Stimulated activated CD4-positive, alpha-beta T cell treated with anti-CD3 and anti-CD28 coated beads, TNF-alpha, amount 100 ng/mL, for 48 hours (primary cell): ENCODE measurements at regions not wholly inside any gene's neighbourhood (a gene's known extent, or its start where the extent isn't known, plus 50 kb on each side); places are given as distances from the start of the nearest gene placed in this dataset.

Experiments used
- DNase-seq, 3 donors: peaks; one replicate each; pipeline ENCODE4 v3.0.0-alpha.2; 2020; ENCODE audit warnings: low read depth in 3 of 3

DNA sequence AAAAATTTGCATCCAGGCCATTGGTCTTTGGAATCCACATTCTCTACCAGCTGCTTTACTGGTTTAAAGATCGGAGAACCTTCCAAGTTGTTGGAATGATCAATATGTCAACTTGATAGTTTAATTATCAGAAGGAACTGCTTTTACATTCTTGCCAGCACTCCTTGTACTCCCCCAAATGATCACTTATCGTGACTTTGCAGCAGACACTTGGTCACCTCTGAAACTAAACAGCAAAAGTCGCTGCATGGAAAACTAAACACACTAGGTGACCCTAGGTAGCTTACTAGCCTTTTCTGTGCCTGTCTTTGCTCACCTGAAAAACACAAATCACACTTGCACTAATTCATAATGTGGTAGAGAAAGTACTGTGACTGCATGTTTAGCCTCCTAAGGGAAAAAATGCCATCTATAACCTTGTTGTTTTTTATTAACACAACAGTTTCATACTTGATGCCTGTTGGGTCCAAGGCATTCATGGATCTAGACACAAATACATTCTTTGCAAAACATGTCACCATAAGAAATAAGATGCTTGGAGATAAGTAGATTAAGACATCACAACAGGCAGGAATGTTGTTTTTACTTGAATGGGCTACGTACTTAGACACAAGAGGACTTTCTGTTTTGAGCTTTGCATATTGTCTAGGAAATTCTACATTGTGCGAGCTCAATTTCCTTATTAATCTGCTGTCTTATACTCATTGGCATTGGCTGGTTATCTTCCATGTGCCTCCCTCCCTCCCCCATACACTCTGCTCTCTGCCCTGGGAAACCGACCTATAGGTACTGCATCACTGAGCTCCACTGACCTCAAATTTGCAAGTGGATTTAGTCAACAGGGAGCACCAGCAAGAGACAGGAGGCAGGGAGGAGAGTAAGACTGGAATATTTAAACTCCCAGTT, 219.1 kb upstream of the STK17B start:
- no peak for DNase-seq

DNA sequence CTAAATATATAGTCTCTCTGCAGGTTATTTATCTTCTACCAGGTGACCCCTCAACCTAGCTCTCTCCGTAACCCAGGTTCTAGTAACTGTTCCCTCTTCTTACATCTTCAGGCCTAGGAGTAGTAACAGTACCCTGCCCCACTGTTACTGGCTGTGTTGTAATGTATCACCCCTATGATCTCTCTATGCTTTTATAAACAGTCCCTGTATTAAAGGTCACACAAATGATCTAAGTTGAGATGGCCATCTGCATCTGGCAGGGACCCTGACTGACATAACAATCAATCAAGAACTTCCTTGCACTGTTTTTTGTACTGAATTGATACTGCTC, 219.7 kb upstream of the STK17B start:
- no peak for DNase-seq

DNA sequence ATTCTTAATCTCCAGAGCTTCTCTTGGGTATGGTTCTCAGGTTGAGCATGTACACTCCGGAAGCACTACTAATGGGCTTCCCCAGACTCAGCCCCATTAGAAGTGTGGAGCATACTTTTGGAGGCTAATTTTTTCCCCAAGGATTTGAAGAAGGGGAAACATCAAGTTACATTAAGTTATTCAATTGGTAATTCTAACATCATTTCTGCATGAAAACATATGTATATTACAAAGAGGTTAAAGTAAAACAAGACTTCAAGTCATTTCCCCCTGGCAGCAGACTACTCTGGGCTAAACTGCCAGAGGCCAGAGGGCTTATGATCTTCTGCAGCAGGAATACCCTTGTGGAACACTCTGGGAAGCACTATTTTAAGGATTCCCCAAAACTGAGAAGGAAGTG, 227.7 kb upstream of the STK17B start:
- no peak for DNase-seq

DNA sequence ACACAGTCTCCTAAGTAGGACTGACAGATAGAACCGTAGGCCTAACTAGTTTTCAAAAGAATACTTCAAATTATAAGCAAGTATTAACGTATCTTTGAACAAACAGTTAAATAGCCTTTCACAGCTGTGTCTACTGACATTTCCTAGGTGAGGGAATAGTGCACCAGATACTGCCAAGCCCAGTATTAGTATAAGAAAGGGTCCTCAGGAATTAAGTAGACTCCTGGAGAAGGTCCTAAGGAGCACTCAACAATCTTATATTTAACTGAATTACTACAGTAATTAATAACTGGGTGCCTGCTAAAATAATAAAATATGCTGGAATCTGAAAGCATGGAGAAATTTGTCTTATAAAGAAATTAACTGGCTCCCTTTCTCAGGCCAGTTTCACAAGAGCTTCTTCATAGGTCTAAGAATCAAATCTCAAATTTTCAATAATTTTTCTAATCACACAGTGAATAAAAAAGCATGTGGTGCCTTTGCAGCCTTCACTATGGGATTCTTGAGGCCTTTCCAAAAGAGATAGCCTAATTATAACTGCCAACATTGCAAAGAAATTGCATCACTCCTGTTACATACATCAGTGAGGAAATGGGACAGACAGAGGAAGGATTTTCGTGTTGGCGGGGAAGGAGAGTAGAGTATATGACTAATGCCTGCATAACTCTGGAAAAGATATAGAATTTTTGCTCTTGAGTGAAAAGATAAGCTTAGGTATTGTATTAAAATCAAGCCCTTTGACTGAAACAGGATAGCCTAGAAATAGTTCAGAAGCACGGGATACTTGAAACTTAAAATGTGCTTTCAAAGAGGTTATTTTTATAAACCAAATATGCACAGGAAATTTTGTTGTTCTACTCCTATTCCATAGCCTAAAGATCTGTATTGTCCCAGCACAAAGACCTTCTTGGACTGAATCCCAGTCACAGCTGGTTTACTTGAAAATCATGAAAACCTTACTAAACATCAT, 228.6 kb upstream of the STK17B start:
- no peak for DNase-seq

DNA sequence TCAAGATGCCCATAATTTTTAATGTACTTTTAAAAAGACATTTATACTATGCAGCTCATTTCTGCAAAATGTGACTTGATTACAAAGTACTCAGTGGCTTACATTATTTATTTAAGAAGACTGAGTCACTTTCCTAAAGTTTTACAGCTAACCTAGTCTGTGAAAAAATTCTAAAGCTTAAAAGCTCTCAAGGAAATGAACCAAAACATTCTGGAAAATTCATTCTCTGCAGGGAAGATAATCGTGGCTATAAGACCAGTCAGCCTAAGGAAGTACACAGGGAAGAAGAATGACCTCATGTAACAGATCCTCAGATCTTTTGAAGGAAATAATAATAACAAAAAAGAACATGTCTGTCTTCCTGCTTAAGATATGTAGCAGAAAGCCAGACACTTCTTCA, 232.1 kb upstream of the STK17B start:
- DNase-seq = no peak

DNA sequence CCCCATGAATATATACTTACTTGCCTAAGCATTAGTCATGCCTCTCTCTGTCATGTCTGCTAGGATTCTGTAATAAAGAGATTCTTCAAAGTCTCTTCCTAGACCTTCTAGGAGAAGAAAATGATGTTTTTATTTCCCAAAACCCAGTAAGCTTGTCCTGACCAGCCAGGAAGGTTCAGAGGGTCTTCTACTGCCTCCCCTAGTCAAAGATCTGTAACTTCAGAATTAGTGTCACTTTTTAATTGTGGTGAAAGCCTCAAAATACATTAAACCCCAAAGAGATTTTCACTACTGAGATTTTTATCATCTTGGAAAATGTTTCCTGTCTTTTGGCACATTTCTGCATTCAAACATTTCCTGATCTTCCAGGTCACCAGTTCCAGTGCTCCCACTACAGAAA, 232.9 kb upstream of the STK17B start:
- no peak for DNase-seq

DNA sequence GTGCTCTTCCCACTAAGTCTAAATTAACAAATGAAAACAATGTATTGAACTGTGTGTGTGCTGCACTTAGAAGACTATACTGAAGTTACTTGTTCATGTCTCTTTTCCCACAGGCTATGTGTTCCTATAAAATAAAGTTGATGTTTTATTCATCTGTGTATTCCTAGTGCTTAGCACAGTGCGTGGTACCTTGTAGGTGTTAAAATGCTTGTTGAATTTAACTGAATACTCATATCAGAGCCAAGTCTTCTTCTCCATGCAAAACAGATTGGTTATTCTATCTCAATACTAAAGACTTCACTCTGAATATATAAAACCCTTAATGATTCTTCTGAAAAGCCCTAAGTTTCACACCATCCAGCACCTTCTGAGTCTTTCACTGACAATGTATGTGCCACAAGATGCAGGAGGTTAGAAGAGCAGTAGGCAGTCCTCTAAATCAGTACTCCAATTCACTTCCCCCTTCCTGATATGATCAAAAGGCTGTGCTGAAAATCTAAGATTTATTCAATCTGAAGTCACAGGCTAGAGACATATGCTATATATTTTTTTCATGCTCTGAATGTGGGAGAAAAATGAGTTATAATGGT, 231.7 kb upstream of the CCDC150 start:
- no peak for DNase-seq

DNA sequence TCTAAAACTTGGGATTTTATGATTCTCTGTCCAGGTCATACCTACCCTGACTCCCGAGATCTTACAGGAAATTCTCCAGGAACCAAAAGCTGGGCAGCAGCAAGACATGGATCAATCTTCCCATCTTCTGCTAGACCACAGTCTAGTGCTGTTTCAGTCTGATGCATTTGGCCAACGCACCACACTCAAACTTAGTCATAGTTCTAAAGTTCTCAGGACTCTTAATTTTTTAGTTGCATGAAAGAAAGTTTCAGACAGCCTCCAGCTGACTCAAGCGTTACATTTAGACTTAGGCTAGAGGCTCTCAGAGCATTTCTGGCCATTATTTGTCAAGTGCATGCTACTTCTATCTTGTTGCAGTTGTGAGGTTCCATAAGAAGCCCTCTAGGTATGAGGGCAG, 230.1 kb upstream of the CCDC150 start:
- DNase-seq = no peak

DNA sequence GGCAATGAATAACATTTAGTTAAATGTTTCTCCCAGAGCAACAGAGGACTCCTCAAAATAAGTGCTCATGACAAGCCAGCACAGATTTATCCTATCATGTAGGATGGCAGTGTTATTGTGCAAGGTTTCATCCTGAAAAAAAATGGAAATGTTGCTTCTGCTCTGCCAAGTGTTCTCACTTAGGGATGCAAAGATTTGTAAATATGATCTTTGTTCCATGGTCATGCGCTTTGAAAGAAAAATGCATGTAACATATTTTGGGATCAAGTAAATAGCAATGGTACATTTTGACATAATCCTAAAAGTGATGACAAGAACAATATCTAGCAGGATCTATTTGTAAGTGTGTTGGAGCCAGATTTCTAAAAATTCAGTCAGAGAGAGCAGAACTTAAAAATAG, 229.5 kb upstream of the CCDC150 start:
- no peak for DNase-seq

DNA sequence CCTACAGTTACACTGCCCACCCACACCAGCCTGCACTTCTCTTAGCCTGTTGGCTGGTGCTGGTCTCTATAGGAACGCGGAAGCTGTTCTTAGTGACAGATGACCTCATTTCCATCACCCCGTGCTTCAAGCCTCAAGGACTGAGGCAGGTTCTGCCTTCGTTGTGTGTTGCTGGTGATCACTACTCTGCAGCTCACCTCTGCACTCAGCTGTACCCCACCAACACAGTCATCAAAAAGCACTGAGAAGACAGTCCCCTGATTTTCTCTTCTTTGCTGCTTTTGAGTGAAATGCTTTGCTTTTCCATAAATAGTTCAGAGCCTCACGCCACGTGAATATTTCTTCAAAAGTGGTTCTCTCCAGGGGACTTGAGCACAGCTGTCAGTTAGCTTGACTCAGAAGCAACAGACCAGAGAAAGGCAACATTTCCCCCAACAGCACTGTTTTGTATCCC, 225.7 kb upstream of the CCDC150 start:
- DNase-seq = no peak

DNA sequence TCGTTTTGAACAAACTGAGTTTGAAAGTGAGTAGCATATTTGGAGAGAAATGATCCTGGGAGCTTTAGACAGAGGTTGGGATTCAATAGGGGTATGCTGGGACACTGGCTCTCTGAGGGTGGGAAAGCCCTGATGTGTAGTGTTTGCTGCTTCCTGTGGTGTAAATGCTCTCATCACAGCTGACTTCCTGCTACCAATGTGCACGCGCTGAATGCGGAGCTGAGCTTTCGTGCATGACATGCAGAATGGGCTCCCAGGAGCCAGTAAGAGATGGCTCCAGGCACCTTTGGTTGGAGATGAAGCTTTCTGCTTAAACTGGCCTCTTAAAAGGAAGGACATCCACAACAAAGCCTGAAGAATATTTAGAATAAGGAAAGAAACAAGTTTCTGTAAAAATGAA, 224.1 kb upstream of the CCDC150 start:
- DNase-seq = no peak

DNA sequence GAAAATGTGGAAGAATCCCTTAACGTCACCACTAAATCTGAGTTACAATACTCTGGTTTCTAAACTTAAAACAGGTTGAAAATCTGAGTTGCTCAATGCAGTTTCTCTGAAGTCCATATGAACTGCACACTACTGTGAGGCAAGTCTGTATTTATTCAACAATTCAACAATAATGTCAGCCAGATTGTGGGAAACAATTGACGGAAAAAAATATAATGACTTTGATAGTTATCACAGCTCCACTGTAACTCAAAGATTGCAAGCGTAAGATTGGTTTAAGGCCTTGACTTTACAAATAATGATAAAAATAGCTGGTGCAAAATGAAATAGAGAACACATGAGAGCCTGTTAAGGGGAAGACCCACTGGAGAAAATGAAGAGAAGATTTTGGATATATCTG, 219.4 kb upstream of the CCDC150 start:
- DNase-seq = no peak

DNA sequence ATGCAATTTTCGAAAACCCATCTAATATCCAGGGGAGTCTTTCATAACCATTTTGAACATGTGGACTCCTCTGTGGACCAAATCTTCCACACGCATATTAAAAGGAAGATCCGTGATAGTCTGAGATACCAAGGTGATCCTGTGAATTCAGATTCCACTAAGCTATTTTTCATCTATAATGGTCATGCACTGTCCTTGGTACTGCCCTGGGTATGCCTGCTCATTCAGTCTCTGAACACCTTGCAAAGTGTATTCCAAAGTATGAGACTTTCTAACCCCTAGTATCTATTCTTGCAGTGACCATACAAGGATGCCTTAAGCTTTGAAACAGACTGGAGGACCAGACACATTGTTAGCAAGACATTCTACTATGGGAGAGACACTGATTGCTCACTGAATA, 217.6 kb upstream of the CCDC150 start:
- no peak for DNase-seq

DNA sequence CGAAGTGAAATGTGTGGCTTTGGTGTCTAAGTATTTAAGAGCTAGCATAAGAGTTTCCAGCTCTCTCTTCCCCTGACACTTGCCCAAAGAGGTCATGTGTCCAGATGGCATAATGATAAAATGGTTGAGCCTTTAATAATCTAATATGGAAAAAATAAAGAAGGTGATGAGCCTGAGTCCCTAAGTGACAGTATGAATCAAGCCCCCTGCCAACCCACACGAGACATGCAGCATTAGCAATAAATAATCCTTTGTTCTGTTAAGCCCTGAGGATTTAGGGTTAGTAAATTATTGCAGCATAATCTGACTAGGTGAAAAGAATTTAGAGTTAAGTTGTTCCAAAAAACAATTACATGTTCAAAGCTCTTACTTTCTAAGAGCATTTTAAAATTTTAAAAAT, 217.2 kb upstream of the CCDC150 start:
- DNase-seq = no peak

DNA sequence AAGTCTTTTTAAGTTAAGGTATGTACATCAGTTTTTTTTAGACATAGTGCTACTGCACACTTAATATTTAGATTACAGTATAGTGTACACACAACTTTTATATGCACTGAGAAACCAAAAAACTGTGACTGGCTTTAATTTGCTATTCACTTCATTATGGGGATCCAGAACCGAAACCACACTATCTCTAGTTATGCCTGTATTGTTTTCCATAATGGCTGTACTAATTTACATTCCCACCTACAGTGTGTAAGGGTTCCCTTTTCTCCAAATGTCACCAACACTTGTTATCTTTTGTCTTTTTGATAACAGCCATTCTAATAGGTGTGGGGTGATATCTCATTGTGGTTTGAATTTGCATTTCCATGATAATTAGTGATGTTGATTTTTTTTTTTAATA, 213.4 kb upstream of the CCDC150 start:
- no peak for DNase-seq

DNA sequence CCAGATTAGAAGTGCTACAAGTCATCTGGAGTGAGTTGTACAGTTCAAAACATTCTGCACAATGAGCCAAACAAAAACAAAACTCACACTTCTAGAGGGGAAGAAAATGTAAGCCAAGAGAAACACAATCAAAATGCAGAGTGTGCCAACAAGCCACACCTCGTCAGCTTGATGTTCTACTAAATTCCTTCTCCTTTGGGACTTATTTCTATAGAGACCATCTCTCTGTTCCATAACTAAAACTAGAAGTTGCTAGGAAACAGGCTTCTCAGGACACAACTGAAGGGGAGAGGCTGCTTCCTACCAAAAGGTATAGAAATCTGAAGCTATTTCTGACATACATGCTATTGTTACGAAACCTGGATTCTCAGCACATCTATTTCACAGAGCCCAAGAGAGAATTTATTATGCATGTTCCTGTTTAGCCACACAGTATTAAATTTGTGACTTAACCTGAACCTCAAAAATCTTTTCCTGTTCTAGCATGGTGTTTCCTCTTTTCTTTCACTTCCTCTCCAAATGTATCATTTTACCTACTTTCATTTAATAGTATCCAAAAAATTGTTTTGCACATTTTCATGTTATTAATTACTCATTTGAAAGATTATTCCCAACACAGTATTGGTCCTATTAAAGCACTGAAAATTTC, 211.4 kb upstream of the CCDC150 start:
- DNase-seq = no peak

DNA sequence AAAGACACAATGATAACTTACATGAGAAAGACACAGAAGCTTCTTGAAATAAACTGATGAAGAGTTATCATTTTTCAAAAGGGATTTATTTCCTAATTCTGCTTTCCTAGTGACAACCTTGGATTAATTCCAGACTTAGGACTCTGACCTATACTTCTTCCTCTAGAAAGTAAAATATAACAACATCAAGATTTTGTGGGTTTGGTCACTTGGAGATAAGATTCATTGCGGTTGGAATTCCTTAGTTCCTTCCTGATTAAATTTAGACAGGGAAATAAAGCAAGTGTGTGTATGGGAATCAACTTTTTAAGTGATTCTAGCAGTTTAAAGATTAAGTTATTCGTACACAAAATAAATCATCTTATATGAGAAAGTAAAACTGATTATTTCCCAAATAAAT, 208.4 kb upstream of the CCDC150 start:
- no peak for DNase-seq

DNA sequence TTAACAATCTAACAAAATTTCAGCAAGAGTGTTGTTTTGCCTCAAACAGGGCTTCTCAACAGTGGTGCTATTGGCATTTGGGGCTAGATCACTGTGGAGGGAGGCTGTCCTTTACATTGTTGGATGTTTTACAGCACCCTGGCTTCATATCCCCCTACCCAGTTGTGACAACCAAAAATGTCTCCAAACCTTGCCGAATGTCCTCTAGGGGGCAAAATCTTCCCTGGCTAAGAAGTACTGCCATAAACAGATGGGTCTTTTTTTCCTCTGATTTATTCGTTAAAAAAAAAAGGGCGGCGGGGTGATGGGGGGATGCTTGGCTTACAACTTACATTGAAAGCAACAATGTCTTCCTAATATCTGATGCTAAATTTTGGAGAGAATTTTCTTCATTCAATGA, 207.6 kb upstream of the CCDC150 start:
- DNase-seq = no peak

DNA sequence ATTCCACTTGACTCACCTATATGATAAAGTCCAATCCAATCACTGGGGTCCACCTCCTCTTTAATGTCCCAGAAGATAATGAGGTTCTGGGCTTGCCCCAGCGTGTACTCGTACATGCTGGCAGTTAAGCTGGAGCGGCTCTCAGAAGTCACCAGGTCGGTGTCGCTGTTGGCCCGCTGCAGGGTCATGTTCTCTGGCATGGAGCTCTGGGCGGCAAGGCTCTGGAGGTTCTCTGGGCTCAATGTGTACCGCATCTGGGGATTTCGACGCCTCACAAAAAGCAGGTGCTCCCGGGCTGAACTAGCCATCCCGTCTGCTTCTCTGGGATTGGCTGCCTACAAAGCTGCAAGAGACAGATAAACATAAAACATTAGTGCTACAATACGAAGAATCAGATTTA, 206.4 kb upstream of the CCDC150 start:
- no peak for DNase-seq

DNA sequence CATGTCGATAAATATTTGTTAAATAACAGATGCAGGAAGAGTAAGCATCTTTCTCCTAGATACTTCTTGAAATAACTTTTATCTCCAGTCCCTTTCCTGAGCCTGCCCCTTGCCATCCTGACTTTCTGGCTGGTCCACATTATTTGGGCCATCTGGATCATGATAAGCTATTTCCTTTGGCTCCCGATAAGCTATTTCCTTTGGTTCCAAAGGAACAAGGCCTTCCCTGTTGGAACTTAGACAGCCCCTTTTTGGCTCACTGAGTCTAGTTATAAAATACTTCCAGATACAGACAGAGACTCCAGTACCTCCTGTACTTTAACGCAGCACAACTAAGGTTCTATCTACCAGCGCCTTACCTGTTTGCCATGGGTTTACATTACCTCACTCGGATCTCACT, 205.3 kb upstream of the CCDC150 start:
- DNase-seq = no peak

DNA sequence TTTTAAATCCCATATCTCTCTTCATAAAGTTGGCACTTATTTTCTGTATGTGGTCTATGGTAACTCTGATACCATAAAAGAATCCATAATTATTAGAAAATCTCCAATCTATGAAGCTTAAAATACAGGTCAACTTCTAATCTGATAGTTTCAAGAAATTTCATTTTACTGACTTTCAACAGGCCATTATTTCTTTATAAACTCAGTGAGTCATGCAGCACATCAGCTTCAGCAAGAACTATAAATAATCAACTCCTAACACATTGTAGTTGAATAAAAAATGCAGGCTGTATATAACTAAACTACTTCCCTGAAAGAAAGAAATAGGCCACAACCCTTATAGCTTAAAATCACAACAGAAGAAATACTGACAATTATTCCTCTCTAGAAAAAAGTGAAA, 204.3 kb upstream of the CCDC150 start:
- no peak for DNase-seq

DNA sequence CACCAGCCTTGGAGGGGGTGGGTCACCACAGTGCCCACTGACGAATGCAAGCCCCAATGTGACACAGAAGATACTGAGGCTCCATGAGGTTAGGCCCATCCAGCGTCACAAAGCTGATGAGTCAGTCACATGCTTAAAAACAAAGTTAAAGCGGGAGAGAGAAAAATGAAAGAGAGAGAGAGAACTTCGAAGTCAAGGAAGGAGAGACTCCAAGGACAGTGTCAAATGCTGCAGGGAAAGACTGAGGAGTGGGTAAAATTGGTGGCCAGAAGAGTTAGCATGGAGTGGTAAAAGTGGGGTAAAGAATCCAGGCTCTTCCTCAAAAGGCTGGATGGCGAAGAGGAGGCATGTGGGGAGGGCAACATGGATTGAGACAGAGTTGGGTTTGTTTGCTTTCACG, 201.9 kb upstream of the CCDC150 start:
- no peak for DNase-seq
